SJSA1 (cell line): ENCODE measurements at regions not wholly inside any gene's neighbourhood (a gene's known extent, or its start where the extent isn't known, plus 50 kb on each side); places are given as distances from the start of the nearest gene placed in this dataset.
A peak's percentile ranks its signal among the peaks of the same experiment; 100 is the strongest.

Experiments
- DNase-seq, 2 experiments: peaks; one replicate each; pipeline ENCODE4 v3.0.0-alpha.2; 2015 to 2020; ENCODE audit warnings: low spot score in 2 of 2, low read depth in 1 of 2
- H3K27ac ChIP-seq: fragments of 250-450 bp; sonication (Bioruptor Pico); 2 replicates; pipeline ENCODE4 v1.5.1; 2020; ENCODE audit warnings: mild to moderate bottlenecking, moderate library complexity
- H3K27me3 ChIP-seq: fragments of 250-450 bp; sonication (Bioruptor Pico); replicated peaks from 2 replicates; pipeline ENCODE4 v1.5.1; 2020; ENCODE audit warnings: mild to moderate bottlenecking, moderate library complexity
- H3K36me3 ChIP-seq: fragments of 250-450 bp; sonication (Bioruptor Pico); 2 replicates; pipeline ENCODE4 v1.5.1; 2020; ENCODE audit warnings: mild to moderate bottlenecking
- H3K4me1 ChIP-seq: fragments of 250-450 bp; sonication (Bioruptor Pico); replicated peaks from 2 replicates; pipeline ENCODE4 v1.6.1; 2021; ENCODE audit warnings: mild to moderate bottlenecking
- H3K4me3 ChIP-seq: fragments of 250-450 bp; sonication (Bioruptor Pico); 2 replicates; pipeline ENCODE4 v1.5.1; 2020; ENCODE audit warnings: mild to moderate bottlenecking
- H3K9me3 ChIP-seq: fragments of 250-450 bp; sonication (Bioruptor Pico); replicated peaks from 2 replicates; pipeline ENCODE4 v1.5.1; 2020; ENCODE audit warnings: mild to moderate bottlenecking

DNA sequence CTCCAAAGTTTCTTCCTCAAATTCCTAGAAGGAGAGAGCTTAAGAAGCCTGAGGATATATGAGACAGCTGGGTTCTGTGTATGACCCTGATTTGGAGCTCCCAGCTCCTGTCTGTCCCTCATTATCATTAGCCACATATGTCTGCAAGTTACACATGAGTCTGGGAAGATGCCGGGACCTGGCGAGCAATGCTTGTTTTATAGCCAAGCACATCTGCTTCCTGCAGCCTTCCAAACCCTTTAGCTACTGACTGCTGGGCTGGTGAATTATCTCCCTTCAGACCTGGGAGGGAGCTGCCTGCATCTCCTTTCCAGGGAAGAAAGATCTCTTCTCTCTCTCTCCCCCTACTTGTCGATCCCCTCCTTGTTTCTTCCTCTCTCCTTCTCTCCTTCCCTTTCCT is 556.7 kb upstream of the BOD1L1 start:
- no peaks in the 10 kb centered on the region for H3K27me3 ChIP-seq
- H3K36me3 ChIP-seq, result no peaks in the 10 kb centered on the region
- H3K27ac ChIP-seq, result no peak overlapping the region
- no peaks in the 10 kb centered on the region for H3K4me1 ChIP-seq
- H3K4me3 ChIP-seq, result no peak overlapping the region
- no peaks in the 10 kb centered on the region for H3K9me3 ChIP-seq
- no peak for DNase-seq

DNA sequence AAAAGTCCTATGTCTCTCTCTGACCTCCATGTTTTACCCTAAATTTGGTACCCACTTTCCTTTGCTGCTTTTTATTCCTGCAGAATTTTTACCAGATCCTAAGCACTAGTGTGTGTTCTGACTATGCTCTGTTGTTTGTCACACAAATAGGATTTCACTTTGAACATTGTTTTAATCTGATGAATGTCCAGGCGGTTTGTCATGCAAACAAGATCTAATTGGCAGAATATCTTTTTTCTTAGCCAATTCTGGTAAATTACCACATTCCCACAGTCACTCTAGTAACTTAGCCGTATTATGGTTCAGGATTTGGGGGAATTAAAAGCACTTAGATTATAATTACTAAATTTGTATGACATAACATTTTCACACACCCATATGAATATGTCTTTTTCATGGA is 557.2 kb upstream of the BOD1L1 start:
- no peak for DNase-seq
- H3K27me3 ChIP-seq, result no peaks in the 10 kb centered on the region
- no peak overlapping the region for H3K4me3 ChIP-seq
- H3K9me3 ChIP-seq, result no peaks in the 10 kb centered on the region
- H3K27ac ChIP-seq, result no peak overlapping the region
- H3K4me1 ChIP-seq, result no peaks in the 10 kb centered on the region
- H3K36me3 ChIP-seq, result no peaks in the 10 kb centered on the region

DNA sequence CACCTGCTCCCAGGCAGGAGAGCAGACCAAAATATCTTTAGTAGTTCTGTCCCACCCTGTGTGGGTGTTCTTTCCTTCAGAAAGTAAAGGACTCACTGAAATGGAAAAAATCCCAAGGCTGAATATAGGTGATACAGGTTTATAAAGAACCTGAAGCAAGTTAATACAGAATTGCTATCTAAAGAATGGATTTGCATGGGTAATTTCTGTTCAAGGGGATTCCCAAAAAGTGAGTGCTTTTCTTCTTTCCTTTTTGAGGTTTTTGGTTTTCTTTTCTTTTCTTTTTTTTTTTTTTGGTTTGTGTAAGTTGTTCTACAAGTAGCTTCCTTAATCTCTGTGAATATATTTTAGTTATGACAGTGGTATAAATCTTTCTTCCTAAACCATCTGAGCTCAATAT is 560.7 kb upstream of the BOD1L1 start:
- Histone ChIP-seq H3K4me1 (no peaks in the 10 kb centered on the region), H3K36me3 (no peaks in the 10 kb centered on the region), H3K27me3 (no peaks in the 10 kb centered on the region), H3K27ac (no peak overlapping the region), H3K9me3 (no peaks in the 10 kb centered on the region), H3K4me3 (no peak overlapping the region)
- DNase-seq, result no peak

DNA sequence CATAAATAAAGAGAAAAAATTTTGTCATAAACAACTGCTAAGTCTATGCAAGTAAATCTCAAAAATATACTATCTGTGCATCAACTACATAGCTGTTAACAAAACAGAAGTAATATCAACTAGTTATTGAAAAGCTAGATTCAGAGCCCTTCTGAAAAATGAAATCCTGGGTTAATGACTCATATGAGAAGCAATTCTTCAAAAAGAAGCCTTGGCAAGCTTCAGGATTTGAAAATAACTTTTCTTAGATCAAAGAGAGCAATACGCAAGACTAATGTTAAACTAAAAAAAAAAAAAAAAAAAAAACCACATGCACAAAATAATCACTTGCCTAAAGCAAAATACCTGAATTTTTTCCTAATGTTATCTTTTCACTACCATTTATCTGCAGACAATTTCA is 566.1 kb upstream of the BOD1L1 start:
- no peak overlapping the region for H3K4me3 ChIP-seq
- H3K4me1 ChIP-seq, result no peaks in the 10 kb centered on the region
- no peaks in the 10 kb centered on the region for H3K9me3 ChIP-seq
- H3K27ac ChIP-seq, result no peak overlapping the region
- DNase-seq, result no peak
- H3K36me3 ChIP-seq, result no peaks in the 10 kb centered on the region
- no peaks in the 10 kb centered on the region for H3K27me3 ChIP-seq

DNA sequence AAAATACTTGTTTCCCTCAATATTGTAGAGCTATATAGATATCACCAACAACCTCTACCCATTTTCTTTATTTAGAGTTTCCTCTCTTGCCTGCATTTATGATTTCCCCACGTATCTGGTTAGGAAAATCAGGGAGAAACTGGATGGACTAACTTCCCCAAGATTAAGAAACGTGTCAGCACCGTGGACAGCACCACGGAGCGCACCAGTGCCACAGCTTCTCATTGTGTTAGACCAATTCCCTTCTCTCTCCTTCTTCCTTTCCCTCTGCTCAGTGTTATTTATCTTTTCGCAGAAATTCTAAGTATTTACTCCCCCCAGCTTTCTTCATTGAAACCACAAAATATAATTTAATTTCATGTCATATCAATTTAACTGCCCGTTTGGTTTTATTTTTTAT is 568.6 kb upstream of the BOD1L1 start:
- H3K4me1 ChIP-seq, result no peaks in the 10 kb centered on the region
- H3K27ac ChIP-seq, result no peak overlapping the region
- no peaks in the 10 kb centered on the region for H3K36me3 ChIP-seq
- no peak overlapping the region for H3K4me3 ChIP-seq
- no peaks in the 10 kb centered on the region for H3K9me3 ChIP-seq
- H3K27me3 ChIP-seq, result no peaks in the 10 kb centered on the region
- DNase-seq, result peak in 1 of 2 experiments; percentile 1

DNA sequence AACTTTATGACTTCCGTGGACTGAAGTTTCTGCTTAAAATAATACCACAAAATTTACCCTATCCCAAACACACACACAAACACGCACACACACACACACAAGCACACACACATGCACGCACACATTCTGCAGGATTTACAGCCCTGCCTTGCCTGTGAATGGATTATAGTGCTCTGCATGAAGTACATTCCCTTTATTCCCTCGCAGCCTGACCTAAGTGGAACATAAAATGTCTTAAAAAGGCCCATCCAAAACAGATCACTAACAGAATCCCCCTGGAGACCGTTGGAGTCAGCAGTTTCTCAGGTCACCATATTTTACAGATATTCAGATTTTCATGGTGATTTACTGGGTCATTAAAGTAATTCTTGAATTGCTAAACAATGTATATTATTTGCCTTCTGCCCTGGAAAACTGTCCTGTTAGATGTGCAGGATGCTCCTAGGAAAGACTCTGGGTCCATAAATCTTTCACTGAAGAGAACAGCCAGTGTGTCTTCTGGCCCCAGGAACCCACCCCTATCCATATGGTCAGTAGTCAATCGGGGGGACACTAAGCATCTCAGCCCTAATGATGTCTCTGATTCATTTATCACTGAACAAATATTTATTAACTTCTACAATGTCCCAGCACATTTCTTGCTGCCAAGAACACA is 587.7 kb upstream of the BOD1L1 start:
- Histone ChIP-seq H3K36me3 (no peaks in the 10 kb centered on the region), H3K4me3 (no peak overlapping the region), H3K4me1 (no peaks in the 10 kb centered on the region), H3K9me3 (no peaks in the 10 kb centered on the region), H3K27me3 (no peaks in the 10 kb centered on the region), H3K27ac (no peak overlapping the region)
- DNase-seq, result no peak

DNA sequence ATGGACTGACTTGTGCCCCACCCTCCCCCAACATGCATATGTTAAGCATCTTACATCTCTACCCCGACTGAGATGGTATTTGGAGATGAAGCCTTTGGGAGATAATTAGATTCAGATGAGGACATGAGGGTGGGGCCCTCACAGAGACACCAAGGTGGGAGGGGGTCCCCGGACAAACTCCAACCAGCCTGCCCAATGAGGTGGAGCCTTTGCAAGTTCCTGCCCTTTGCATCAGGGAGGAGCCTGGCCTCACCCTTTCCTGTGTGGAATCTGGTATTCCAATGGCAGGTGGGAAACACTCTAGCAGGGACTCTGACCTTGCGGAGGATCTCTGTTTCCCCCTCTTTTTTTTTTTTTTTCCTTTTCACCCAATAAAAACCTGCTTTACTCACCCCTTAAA is 589.9 kb upstream of the BOD1L1 start:
- H3K9me3 ChIP-seq, result no peaks in the 10 kb centered on the region
- no peaks in the 10 kb centered on the region for H3K36me3 ChIP-seq
- H3K4me1 ChIP-seq, result no peaks in the 10 kb centered on the region
- DNase-seq, result no peak
- H3K27ac ChIP-seq, result no peak overlapping the region
- H3K4me3 ChIP-seq, result no peak overlapping the region
- no peaks in the 10 kb centered on the region for H3K27me3 ChIP-seq

DNA sequence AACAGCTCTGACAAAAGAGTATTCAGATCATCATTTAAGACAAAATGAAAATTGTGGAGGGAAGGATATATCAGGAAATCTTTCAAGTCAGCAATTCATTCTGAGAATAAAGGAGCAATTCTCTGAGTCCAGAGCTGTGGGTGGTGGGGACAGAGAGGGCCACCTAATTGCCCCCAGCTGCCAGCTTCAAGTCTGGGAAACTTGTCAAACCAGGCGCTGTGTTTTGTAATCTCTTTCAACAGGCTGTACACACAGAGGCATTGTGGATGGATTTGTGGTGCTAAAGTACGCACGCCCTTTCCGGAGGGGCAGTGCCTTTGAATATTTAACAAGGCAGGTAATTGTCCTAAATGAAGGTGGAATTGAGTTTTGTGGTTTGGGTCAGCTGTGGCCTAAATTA is 591.1 kb upstream of the BOD1L1 start:
- H3K27me3 ChIP-seq, result no peaks in the 10 kb centered on the region

DNA sequence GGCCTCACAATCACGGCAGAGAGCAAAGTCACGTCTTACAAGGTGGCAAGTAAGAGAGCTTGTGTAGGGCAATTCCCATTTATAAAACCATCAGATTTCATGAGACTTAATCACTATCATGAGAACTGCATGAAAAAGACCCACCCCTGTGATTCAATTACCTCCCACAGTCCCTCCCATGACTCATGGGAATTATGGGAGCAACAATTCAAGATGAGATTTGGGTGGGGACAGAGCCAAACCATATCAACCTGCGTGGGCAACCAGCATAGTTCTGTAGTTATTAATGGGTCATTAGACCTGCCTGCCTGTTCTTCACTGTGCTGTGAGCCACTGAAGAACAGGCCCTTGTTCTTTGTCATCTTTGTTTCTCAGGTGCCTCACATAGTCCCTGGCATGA is 593.7 kb upstream of the BOD1L1 start:
- Histone ChIP-seq H3K4me1 (no peaks in the 10 kb centered on the region), H3K36me3 (no peaks in the 10 kb centered on the region), H3K9me3 (no peaks in the 10 kb centered on the region), H3K4me3 (no peak overlapping the region), H3K27ac (no peak overlapping the region), H3K27me3 (no peaks in the 10 kb centered on the region)
- DNase-seq, result no peak

More for the DNA sequence above, 591.1 kb upstream of the BOD1L1 start:
- Histone ChIP-seq H3K27ac (no peak overlapping the region), H3K9me3 (no peaks in the 10 kb centered on the region), H3K4me1 (no peaks in the 10 kb centered on the region), H3K4me3 (no peak overlapping the region), H3K36me3 (no peaks in the 10 kb centered on the region)
- DNase-seq, result no peak

DNA sequence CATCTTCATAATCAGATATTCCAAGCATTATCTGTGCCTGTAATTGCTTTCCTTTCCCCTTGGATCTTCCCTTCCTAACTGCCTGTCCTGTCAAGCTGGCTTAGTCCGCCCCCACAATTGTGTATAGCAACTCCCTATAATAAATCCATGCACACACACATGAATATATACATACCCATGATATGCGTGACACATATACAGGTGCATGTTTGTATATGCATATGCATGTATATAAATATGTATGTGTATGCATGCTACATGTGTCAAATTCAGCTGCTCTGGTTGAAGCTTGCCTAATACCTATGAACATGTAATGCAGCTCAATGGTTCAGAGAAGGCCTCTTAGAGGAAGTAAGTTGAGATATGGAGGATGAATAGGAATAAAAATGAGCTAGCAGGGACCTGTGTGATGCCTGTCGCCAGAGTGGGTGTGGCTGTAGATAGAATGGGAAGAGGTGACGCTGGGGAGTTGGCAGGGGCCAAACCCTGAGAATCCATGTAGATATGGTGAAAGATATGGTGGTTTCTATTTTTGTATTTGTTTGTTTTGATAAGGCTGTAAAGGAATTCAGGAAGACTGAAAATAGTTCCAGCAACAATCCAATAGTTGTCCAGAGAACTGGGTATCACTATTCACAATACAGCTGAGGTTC is 595.0 kb upstream of the BOD1L1 start:
- H3K27me3 ChIP-seq, result no peaks in the 10 kb centered on the region
- H3K4me3 ChIP-seq, result no peak overlapping the region
- no peak overlapping the region for H3K27ac ChIP-seq
- H3K9me3 ChIP-seq, result no peaks in the 10 kb centered on the region
- no peaks in the 10 kb centered on the region for H3K36me3 ChIP-seq
- no peak for DNase-seq
- H3K4me1 ChIP-seq, result no peaks in the 10 kb centered on the region

DNA sequence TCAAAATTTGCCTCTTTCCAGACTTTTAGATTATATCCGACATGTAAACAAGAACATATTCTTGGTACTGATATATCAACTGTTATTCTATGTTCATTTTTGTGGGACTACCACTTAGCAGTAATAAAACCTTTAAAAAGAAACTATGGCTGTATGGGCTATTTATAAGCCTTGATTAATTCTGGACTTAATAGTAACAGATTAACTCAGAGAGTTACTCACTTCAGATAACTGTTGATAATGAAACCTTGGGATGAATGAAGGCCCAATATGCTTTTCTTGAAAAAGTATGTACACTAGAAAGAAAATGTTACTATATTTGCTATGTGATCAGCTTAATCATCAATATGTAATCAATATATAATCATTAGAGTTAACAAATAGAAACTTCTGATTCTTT is 595.9 kb upstream of the BOD1L1 start:
- H3K27ac ChIP-seq, result no peak overlapping the region
- no peaks in the 10 kb centered on the region for H3K27me3 ChIP-seq
- no peaks in the 10 kb centered on the region for H3K9me3 ChIP-seq
- no peaks in the 10 kb centered on the region for H3K36me3 ChIP-seq
- no peak overlapping the region for H3K4me3 ChIP-seq
- DNase-seq, result no peak
- H3K4me1 ChIP-seq, result no peaks in the 10 kb centered on the region

DNA sequence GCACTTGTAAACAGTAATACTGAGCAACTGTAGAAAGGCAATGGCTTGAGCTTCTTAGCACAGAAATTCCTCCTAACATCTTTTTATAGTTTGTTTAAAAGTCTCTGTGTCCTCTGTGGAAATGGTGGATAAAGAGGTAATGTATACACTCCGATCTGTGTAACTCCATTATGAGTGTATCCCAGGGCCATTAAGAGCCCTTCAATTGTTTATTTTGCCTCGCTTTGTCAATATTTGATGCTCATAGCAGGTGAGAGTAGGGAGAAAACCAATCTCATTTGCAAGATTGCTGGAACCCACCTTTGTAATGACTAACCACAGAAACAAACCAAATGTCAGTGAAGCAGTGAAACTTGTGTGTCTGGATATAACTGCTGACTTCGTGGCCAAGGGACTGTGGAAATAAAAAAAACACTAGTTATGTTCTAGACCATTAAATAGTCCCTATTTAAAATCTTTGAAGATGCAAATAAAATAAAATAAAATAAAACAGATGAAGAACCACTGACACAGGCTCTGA is 598.2 kb upstream of the BOD1L1 start:
- no peaks in the 10 kb centered on the region for H3K27me3 ChIP-seq
- H3K27ac ChIP-seq, result no peak overlapping the region
- DNase-seq, result no peak
- no peaks in the 10 kb centered on the region for H3K4me1 ChIP-seq
- H3K4me3 ChIP-seq, result no peak overlapping the region
- H3K36me3 ChIP-seq, result no peaks in the 10 kb centered on the region
- H3K9me3 ChIP-seq, result no peaks in the 10 kb centered on the region

DNA sequence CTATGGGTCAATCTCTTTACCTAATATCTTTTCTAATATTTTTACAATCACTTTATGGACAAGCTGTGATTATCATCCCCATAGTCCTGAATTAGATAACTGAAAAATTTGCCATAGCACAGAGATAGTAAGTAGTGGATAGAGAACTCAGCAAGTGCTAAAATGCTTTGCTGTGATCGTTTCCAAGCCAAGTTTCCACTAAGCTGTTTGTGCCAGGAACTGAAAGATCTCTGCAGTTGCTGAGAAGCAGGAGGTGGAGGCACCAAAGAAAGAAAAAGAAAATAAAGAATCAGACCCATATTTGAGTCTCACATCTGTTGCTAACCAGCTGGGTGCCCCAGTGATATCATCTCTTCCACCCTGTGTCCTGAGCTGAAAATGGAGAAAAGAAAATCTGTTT is 605.6 kb upstream of the BOD1L1 start:
- Histone ChIP-seq H3K27me3 (no peaks in the 10 kb centered on the region), H3K9me3 (no peaks in the 10 kb centered on the region), H3K36me3 (no peaks in the 10 kb centered on the region), H3K27ac (no peak overlapping the region), H3K4me3 (no peak overlapping the region), H3K4me1 (no peaks in the 10 kb centered on the region)
- no peak for DNase-seq

DNA sequence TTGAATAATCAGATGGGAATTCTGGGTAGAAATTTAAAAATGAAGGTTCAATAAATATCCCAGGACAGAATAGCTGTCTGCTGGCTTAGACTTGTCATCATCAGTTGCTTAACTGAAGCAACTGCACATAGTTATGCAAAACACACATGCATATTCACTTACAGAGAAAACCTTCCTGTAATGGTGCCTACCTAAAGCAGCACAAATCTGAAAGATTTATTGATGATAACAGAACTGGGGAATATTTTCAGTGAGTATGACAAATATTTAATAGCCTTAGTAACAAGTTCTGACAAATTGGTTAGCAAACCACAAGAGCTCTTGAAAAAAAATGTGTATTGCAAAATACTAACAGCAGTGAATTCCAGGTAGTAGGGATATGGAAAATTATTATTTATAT is 606.8 kb upstream of the BOD1L1 start:
- no peaks in the 10 kb centered on the region for H3K36me3 ChIP-seq
- H3K4me3 ChIP-seq, result no peak overlapping the region
- H3K27ac ChIP-seq, result no peak overlapping the region
- no peaks in the 10 kb centered on the region for H3K27me3 ChIP-seq
- DNase-seq, result no peak
- H3K4me1 ChIP-seq, result no peaks in the 10 kb centered on the region
- no peaks in the 10 kb centered on the region for H3K9me3 ChIP-seq

DNA sequence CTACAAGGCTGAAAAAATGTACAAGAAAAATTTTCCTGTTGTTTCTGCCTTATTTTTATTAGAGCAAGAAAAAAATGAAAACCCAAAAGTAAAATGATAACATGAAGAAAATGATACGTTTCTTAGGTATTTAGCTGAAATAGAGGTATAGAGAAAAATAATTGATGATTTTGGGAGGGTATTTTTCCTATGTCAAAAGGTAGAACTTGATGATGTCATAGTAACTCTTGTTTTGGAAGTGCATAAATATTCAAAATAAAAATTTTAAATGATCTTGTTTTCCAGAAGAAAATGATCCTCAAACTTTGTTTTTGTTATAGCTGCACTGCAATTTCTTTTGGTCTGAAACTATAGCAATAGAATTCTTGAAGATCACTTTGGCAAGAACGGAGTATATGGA is 608.8 kb upstream of the BOD1L1 start:
- no peaks in the 10 kb centered on the region for H3K27me3 ChIP-seq
- H3K27ac ChIP-seq, result no peak overlapping the region
- no peaks in the 10 kb centered on the region for H3K9me3 ChIP-seq
- no peak overlapping the region for H3K4me3 ChIP-seq
- no peaks in the 10 kb centered on the region for H3K36me3 ChIP-seq
- DNase-seq, result no peak
- no peaks in the 10 kb centered on the region for H3K4me1 ChIP-seq
